ENCODE measurements at regions not wholly inside any gene's neighbourhood (a gene's known extent, or its start where the extent isn't known, plus 50 kb on each side); places are given as distances from the start of the nearest gene placed in this dataset.
"Not testable (repeated sequence)": the region's sequence is repeated elsewhere in the genome, so short reads cannot be mapped to it uniquely, and the experiment has no call there.

GRCh38 chr2:180698668-180699067, 281.7 kb upstream of the UBE2E3 start:
- no peak for DNase-seq (ENCODE audit: low spot score)

GRCh38 chr2:180695586-180696401, 284.6 kb upstream of the UBE2E3 start:
- DNase-seq (ENCODE audit: low spot score) = no peak

- DNase-seq (ENCODE audit: low spot score) = no peak
These were observed 285.7 kb upstream of the UBE2E3 start for GRCh38 chr2:180694445-180695421.

- no peak for DNase-seq (ENCODE audit: low spot score)
These were observed 288.1 kb upstream of the UBE2E3 start for GRCh38 chr2:180692322-180692721.

- DNase-seq (ENCODE audit: low spot score) = not testable (repeated sequence)
These were observed 288.6 kb upstream of the UBE2E3 start for GRCh38 chr2:180691855-180692223.

- DNase-seq (ENCODE audit: low spot score) = not testable (repeated sequence)
These were observed 289.1 kb upstream of the UBE2E3 start for GRCh38 chr2:180691186-180691854.

- DNase-seq (ENCODE audit: low spot score) = no peak
These were observed 289.8 kb upstream of the UBE2E3 start for GRCh38 chr2:180690611-180691010.

- DNase-seq (ENCODE audit: low spot score) = no peak
These were observed 297.5 kb upstream of the UBE2E3 start for GRCh38 chr2:180682871-180683270.

- DNase-seq (ENCODE audit: low spot score) = no peak
These were observed 300.7 kb upstream of the UBE2E3 start for GRCh38 chr2:180679693-180680092.

GRCh38 chr2:180678625-180678972, 301.8 kb upstream of the UBE2E3 start:
- no peak for DNase-seq (ENCODE audit: low spot score)

- DNase-seq (ENCODE audit: low spot score) = no peak
These were observed 302.3 kb upstream of the UBE2E3 start for GRCh38 chr2:180677930-180678624.

- DNase-seq (ENCODE audit: low spot score) = no peak
These were observed 303.2 kb upstream of the UBE2E3 start for GRCh38 chr2:180677200-180677599.

GRCh38 chr2:180676520-180677025, 303.8 kb upstream of the UBE2E3 start:
- DNase-seq (ENCODE audit: low spot score) = no peak

GRCh38 chr2:180675170-180675569, 305.2 kb upstream of the UBE2E3 start:
- no peak for DNase-seq (ENCODE audit: low spot score)

- no peak for DNase-seq (ENCODE audit: low spot score)
These were observed 308.0 kb upstream of the UBE2E3 start for GRCh38 chr2:180672377-180672776.

- DNase-seq (ENCODE audit: low spot score) = no peak
These were observed 310.0 kb upstream of the UBE2E3 start for GRCh38 chr2:180670302-180671003.

GRCh38 chr2:180669016-180669415, 311.4 kb upstream of the UBE2E3 start:
- no peak for DNase-seq (ENCODE audit: low spot score)

GRCh38 chr2:180664507-180664906, 315.9 kb upstream of the UBE2E3 start:
- no peak for DNase-seq (ENCODE audit: low spot score)

- no peak for DNase-seq (ENCODE audit: low spot score)
These were observed 317.4 kb upstream of the UBE2E3 start for GRCh38 chr2:180662941-180663471.

GRCh38 chr2:180662521-180662920, 317.9 kb upstream of the UBE2E3 start:
- DNase-seq (ENCODE audit: low spot score) = no peak

Data from HT-29 (cell line).